ENCODE measurements at regions not wholly inside any gene's neighbourhood (a gene's known extent, or its start where the extent isn't known, plus 50 kb on each side); places are given as distances from the start of the nearest gene placed in this dataset.
A peak's percentile ranks its signal among the peaks of the same experiment; 100 is the strongest.

GRCh38 chr2:105584435-105585010 is 160.2 kb upstream of the NCK2 start:
- Histone ChIP-seq H3K9me3 (ENCODE audit: low read length) (no peaks in the 10 kb centered on the region), H3K9ac (ENCODE audit: low read length) (no peak overlapping the region), H3K4me3 (ENCODE audit: low read depth in 1 of 2, low read length in 2 of 2) (no peak overlapping the region), H3K27ac (ENCODE audit: low read depth, low read length) (no peak overlapping the region), H3K27me3 (ENCODE audit: control insufficient read depth in 1 of 2, insufficient read depth in 2 of 2, low read length in 2 of 2) (no peaks in the 10 kb centered on the region), H3K4me1 (ENCODE audit: insufficient read depth, low read length) (no peaks in the 10 kb centered on the region), H3K36me3 (ENCODE audit: insufficient read depth, low read length) (no peaks in the 10 kb centered on the region)

- Histone ChIP-seq H3K36me3 (ENCODE audit: insufficient read depth, low read length) (no peaks in the 10 kb centered on the region), H3K4me1 (ENCODE audit: insufficient read depth, low read length) (no peaks in the 10 kb centered on the region), H3K4me3 (ENCODE audit: low read depth in 1 of 2, low read length in 2 of 2) (no peak overlapping the region), H3K27me3 (ENCODE audit: control insufficient read depth in 1 of 2, insufficient read depth in 2 of 2, low read length in 2 of 2) (no peaks in the 10 kb centered on the region), H3K9me3 (ENCODE audit: low read length) (no peaks in the 10 kb centered on the region), H3K27ac (ENCODE audit: low read depth, low read length) (no peak overlapping the region), H3K9ac (ENCODE audit: low read length) (no peak overlapping the region)
Measured at GRCh38 chr2:105582952-105583660, 161.6 kb upstream of the NCK2 start.

- H3K4me3 ChIP-seq (ENCODE audit: low read depth in 1 of 2, low read length in 2 of 2) = no peak overlapping the region
Measured at GRCh38 chr2:105581555-105581944, 163.2 kb upstream of the NCK2 start.

GRCh38 chr2:105580870-105581554 is 163.7 kb upstream of the NCK2 start:
- H3K4me1 ChIP-seq (ENCODE audit: insufficient read depth, low read length) = no peaks in the 10 kb centered on the region
- H3K9ac ChIP-seq (ENCODE audit: low read length) = no peak overlapping the region
- no peak overlapping the region for H3K27ac ChIP-seq (ENCODE audit: low read depth, low read length)
- no peaks in the 10 kb centered on the region for H3K36me3 ChIP-seq (ENCODE audit: insufficient read depth, low read length)
- H3K27me3 ChIP-seq (ENCODE audit: control insufficient read depth in 1 of 2, insufficient read depth in 2 of 2, low read length in 2 of 2) = no peaks in the 10 kb centered on the region
- no peaks in the 10 kb centered on the region for H3K9me3 ChIP-seq (ENCODE audit: low read length)
- no peak overlapping the region for H3K4me3 ChIP-seq (ENCODE audit: low read depth in 1 of 2, low read length in 2 of 2)

More at GRCh38 chr2:105581555-105581944, 163.2 kb upstream of the NCK2 start:
- H3K36me3 ChIP-seq (ENCODE audit: insufficient read depth, low read length) = no peaks in the 10 kb centered on the region
- no peaks in the 10 kb centered on the region for H3K9me3 ChIP-seq (ENCODE audit: low read length)
- no peaks in the 10 kb centered on the region for H3K27me3 ChIP-seq (ENCODE audit: control insufficient read depth in 1 of 2, insufficient read depth in 2 of 2, low read length in 2 of 2)
- H3K4me1 ChIP-seq (ENCODE audit: insufficient read depth, low read length) = no peaks in the 10 kb centered on the region
- H3K9ac ChIP-seq (ENCODE audit: low read length) = no peak overlapping the region
- H3K27ac ChIP-seq (ENCODE audit: low read depth, low read length) = no peak overlapping the region

- Histone ChIP-seq H3K27me3 (ENCODE audit: control insufficient read depth in 1 of 2, insufficient read depth in 2 of 2, low read length in 2 of 2) (no peaks in the 10 kb centered on the region), H3K36me3 (ENCODE audit: insufficient read depth, low read length) (no peaks in the 10 kb centered on the region), H3K4me1 (ENCODE audit: insufficient read depth, low read length) (no peaks in the 10 kb centered on the region), H3K27ac (ENCODE audit: low read depth, low read length) (no peak overlapping the region), H3K9ac (ENCODE audit: low read length) (no peak overlapping the region), H3K9me3 (ENCODE audit: low read length) (no peaks in the 10 kb centered on the region), H3K4me3 (ENCODE audit: low read depth in 1 of 2, low read length in 2 of 2) (no peak overlapping the region)
Measured at GRCh38 chr2:105580216-105580615, 164.5 kb upstream of the NCK2 start.

GRCh38 chr2:105578166-105578565 is 166.5 kb upstream of the NCK2 start:
- Histone ChIP-seq H3K9ac (ENCODE audit: low read length) (no peak overlapping the region), H3K36me3 (ENCODE audit: insufficient read depth, low read length) (no peaks in the 10 kb centered on the region), H3K27ac (ENCODE audit: low read depth, low read length) (no peak overlapping the region), H3K27me3 (ENCODE audit: control insufficient read depth in 1 of 2, insufficient read depth in 2 of 2, low read length in 2 of 2) (no peaks in the 10 kb centered on the region), H3K9me3 (ENCODE audit: low read length) (no peaks in the 10 kb centered on the region), H3K4me3 (ENCODE audit: low read depth in 1 of 2, low read length in 2 of 2) (no peak overlapping the region), H3K4me1 (ENCODE audit: insufficient read depth, low read length) (no peaks in the 10 kb centered on the region)

GRCh38 chr2:105577762-105578161 is 166.9 kb upstream of the NCK2 start:
- Histone ChIP-seq H3K27me3 (ENCODE audit: control insufficient read depth in 1 of 2, insufficient read depth in 2 of 2, low read length in 2 of 2) (no peaks in the 10 kb centered on the region), H3K4me3 (ENCODE audit: low read depth in 1 of 2, low read length in 2 of 2) (no peak overlapping the region), H3K9ac (ENCODE audit: low read length) (no peak overlapping the region), H3K36me3 (ENCODE audit: insufficient read depth, low read length) (no peaks in the 10 kb centered on the region), H3K4me1 (ENCODE audit: insufficient read depth, low read length) (no peaks in the 10 kb centered on the region), H3K27ac (ENCODE audit: low read depth, low read length) (no peak overlapping the region), H3K9me3 (ENCODE audit: low read length) (no peaks in the 10 kb centered on the region)

- no peak overlapping the region for H3K9ac ChIP-seq (ENCODE audit: low read length)
- no peak overlapping the region for H3K4me3 ChIP-seq (ENCODE audit: low read depth in 1 of 2, low read length in 2 of 2)
- H3K27ac ChIP-seq (ENCODE audit: low read depth, low read length) = no peak overlapping the region
- no peaks in the 10 kb centered on the region for H3K36me3 ChIP-seq (ENCODE audit: insufficient read depth, low read length)
- H3K9me3 ChIP-seq (ENCODE audit: low read length) = no peaks in the 10 kb centered on the region
- H3K27me3 ChIP-seq (ENCODE audit: control insufficient read depth in 1 of 2, insufficient read depth in 2 of 2, low read length in 2 of 2) = no peaks in the 10 kb centered on the region
- H3K4me1 ChIP-seq (ENCODE audit: insufficient read depth, low read length) = no peaks in the 10 kb centered on the region
Measured at GRCh38 chr2:105576440-105577241, 168.1 kb upstream of the NCK2 start.

- H3K9ac ChIP-seq (ENCODE audit: low read length) = no peak overlapping the region
- H3K27me3 ChIP-seq (ENCODE audit: control insufficient read depth in 1 of 2, insufficient read depth in 2 of 2, low read length in 2 of 2) = no peaks in the 10 kb centered on the region
- no peaks in the 10 kb centered on the region for H3K9me3 ChIP-seq (ENCODE audit: low read length)
- peak overlapping the region in 1 of 2 donors; percentile 43 for H3K4me3 ChIP-seq (ENCODE audit: low read depth in 1 of 2, low read length in 2 of 2)
- H3K36me3 ChIP-seq (ENCODE audit: insufficient read depth, low read length) = no peaks in the 10 kb centered on the region
- H3K27ac ChIP-seq (ENCODE audit: low read depth, low read length) = no peak overlapping the region
- H3K4me1 ChIP-seq (ENCODE audit: insufficient read depth, low read length) = no peaks in the 10 kb centered on the region
Measured at GRCh38 chr2:105576050-105576439, 168.7 kb upstream of the NCK2 start.

GRCh38 chr2:105575499-105576025 is 169.2 kb upstream of the NCK2 start:
- H3K4me3 ChIP-seq (ENCODE audit: low read depth in 1 of 2, low read length in 2 of 2) = peak overlapping the region in 1 of 2 donors; percentile 43
- H3K27ac ChIP-seq (ENCODE audit: low read depth, low read length) = no peak overlapping the region
- no peaks in the 10 kb centered on the region for H3K4me1 ChIP-seq (ENCODE audit: insufficient read depth, low read length)
- no peaks in the 10 kb centered on the region for H3K36me3 ChIP-seq (ENCODE audit: insufficient read depth, low read length)
- H3K9me3 ChIP-seq (ENCODE audit: low read length) = no peaks in the 10 kb centered on the region
- H3K27me3 ChIP-seq (ENCODE audit: control insufficient read depth in 1 of 2, insufficient read depth in 2 of 2, low read length in 2 of 2) = no peaks in the 10 kb centered on the region
- no peak overlapping the region for H3K9ac ChIP-seq (ENCODE audit: low read length)

- Histone ChIP-seq H3K4me3 (ENCODE audit: low read depth in 1 of 2, low read length in 2 of 2) (no peak overlapping the region), H3K27ac (ENCODE audit: low read depth, low read length) (no peak overlapping the region), H3K36me3 (ENCODE audit: insufficient read depth, low read length) (no peaks in the 10 kb centered on the region), H3K9ac (ENCODE audit: low read length) (no peak overlapping the region), H3K27me3 (ENCODE audit: control insufficient read depth in 1 of 2, insufficient read depth in 2 of 2, low read length in 2 of 2) (no peaks in the 10 kb centered on the region), H3K9me3 (ENCODE audit: low read length) (no peaks in the 10 kb centered on the region), H3K4me1 (ENCODE audit: insufficient read depth, low read length) (no peaks in the 10 kb centered on the region)
Measured at GRCh38 chr2:105574796-105575344, 169.8 kb upstream of the NCK2 start.

All from muscle layer of colon (tissue), 2 donors.